IMR-90 (cell line): ENCODE measurements at regions not wholly inside any gene's neighbourhood (a gene's known extent, or its start where the extent isn't known, plus 50 kb on each side); places are given as distances from the start of the nearest gene placed in this dataset.

ENCODE experiments used
- CEBPB ChIP-seq: IDR thresholded peaks from 2 replicates; pipeline ENCODE4 v1.6.1; 2012; ENCODE audit warnings: low read depth, low read length, improper control_type of control experiment
- FOS ChIP-seq: fragments of 150-350 bp; IDR thresholded peaks from 2 replicates; pipeline ENCODE4 v1.6.1; 2016; ENCODE audit warnings: low read depth, low read length
- MAFK ChIP-seq: IDR thresholded peaks from 2 replicates; pipeline ENCODE4 v1.6.1; 2012; ENCODE audit warnings: low read depth, low read length, improper control_type of control experiment
- MXI1 ChIP-seq: IDR thresholded peaks from 2 replicates; pipeline ENCODE4 v1.6.1; 2012; ENCODE audit warnings: low read depth, mild to moderate bottlenecking, low read length, moderate library complexity, borderline replicate concordance
- POLR2A ChIP-seq: IDR thresholded peaks from 2 replicates; pipeline ENCODE4 v1.6.1; 2012; ENCODE audit warnings: mild to moderate bottlenecking, low read depth, low read length
- RAD21 ChIP-seq: IDR thresholded peaks from 2 replicates; pipeline ENCODE4 v1.6.1; 2012; ENCODE audit warnings: low read length, improper control_type of control experiment
- SMC3 ChIP-seq: fragments of 150-350 bp; IDR thresholded peaks from 2 replicates; pipeline ENCODE4 v1.6.1; 2016; ENCODE audit warnings: low read depth, mild to moderate bottlenecking, antibody characterized with exemption, low read length, moderate library complexity
- TF ChIP-seq, protein P1 (sequence below): conservative IDR thresholded peaks from 2 replicates; pipeline ENCODE4 v1.5.1; 2012; ENCODE audit warnings: mild to moderate bottlenecking, low read depth, low read length, improper control_type of control experiment
- TF ChIP-seq, protein P2 (sequence below): fragments of 150-350 bp; IDR thresholded peaks from 2 replicates; pipeline ENCODE4 v1.6.1; 2017; ENCODE audit warnings: mild to moderate bottlenecking, antibody characterized with exemption, low read length, low read depth
- TF ChIP-seq, protein P3 (sequence below): fragments of 150-350 bp; IDR thresholded peaks from 2 replicates; pipeline ENCODE4 v1.6.1; 2016; ENCODE audit warnings: low read depth, mild to moderate bottlenecking, low read length, moderate library complexity, borderline replicate concordance

DNA sequence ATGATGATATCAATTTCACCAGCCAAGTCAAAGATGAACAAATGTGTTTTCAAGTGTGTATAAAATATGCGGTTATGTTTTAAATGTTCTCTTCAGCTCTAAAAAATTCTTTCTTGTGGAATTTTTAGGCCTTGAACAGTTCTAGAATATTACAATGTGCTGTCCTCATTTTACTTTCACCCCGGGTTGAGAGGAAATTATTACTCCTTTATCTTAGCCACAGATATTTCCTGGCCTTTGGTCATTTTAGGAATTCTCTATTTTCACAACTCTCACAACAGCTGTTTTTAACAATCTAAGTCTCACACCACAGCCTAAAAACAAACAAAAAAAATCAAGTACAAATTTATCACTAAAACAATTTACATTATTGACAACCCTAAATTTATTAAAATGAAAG is 112.2 kb upstream of the HGF start:
- TF ChIP-seq POLR2A (no peak), CEBPB (no peak), RAD21 (no peak), MAFK (no peak), SMC3 (no peak), MXI1 (no peak), FOS (no peak)
- TF ChIP-seq, protein P1, sequence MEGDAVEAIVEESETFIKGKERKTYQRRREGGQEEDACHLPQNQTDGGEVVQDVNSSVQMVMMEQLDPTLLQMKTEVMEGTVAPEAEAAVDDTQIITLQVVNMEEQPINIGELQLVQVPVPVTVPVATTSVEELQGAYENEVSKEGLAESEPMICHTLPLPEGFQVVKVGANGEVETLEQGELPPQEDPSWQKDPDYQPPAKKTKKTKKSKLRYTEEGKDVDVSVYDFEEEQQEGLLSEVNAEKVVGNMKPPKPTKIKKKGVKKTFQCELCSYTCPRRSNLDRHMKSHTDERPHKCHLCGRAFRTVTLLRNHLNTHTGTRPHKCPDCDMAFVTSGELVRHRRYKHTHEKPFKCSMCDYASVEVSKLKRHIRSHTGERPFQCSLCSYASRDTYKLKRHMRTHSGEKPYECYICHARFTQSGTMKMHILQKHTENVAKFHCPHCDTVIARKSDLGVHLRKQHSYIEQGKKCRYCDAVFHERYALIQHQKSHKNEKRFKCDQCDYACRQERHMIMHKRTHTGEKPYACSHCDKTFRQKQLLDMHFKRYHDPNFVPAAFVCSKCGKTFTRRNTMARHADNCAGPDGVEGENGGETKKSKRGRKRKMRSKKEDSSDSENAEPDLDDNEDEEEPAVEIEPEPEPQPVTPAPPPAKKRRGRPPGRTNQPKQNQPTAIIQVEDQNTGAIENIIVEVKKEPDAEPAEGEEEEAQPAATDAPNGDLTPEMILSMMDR, result no peak
- TF ChIP-seq, protein P2, sequence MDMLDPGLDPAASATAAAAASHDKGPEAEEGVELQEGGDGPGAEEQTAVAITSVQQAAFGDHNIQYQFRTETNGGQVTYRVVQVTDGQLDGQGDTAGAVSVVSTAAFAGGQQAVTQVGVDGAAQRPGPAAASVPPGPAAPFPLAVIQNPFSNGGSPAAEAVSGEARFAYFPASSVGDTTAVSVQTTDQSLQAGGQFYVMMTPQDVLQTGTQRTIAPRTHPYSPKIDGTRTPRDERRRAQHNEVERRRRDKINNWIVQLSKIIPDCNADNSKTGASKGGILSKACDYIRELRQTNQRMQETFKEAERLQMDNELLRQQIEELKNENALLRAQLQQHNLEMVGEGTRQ, result no peak
- TF ChIP-seq, protein P3, sequence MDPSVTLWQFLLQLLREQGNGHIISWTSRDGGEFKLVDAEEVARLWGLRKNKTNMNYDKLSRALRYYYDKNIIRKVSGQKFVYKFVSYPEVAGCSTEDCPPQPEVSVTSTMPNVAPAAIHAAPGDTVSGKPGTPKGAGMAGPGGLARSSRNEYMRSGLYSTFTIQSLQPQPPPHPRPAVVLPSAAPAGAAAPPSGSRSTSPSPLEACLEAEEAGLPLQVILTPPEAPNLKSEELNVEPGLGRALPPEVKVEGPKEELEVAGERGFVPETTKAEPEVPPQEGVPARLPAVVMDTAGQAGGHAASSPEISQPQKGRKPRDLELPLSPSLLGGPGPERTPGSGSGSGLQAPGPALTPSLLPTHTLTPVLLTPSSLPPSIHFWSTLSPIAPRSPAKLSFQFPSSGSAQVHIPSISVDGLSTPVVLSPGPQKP, result no peak
